Activated naive CD8-positive, alpha-beta T cell treated with anti-CD3 and anti-CD28 coated beads, Interleukin-2, amount 50 U/mL, for 16 hours (primary cell): ENCODE measurements at regions not wholly inside any gene's neighbourhood (a gene's known extent, or its start where the extent isn't known, plus 50 kb on each side); places are given as distances from the start of the nearest gene placed in this dataset.

Experiments used
- DNase-seq: peaks from one replicate; pipeline ENCODE4 v3.0.0-alpha.2; 2020; ENCODE audit warnings: low read depth, low spot score

DNA sequence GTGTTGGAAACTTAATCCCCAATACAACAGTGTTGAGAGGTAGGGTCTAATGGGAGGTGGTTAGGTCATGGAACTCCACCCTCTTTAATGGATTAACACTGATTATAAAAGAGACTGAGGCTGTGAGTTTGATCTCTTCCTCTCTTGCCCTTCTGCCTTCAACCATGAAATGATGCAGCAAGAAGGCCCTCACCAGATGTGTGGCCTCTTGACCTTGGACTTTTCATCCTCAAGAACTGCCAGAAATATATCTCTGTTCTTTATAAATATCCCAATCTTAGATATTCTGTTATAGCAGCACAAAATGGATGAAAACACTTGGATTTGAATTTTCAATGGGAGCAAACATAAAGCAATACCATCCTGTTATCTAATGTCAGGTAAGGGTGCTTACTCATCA lies 67.6 kb downstream of the NMUR2 start:
- no peak for DNase-seq

DNA sequence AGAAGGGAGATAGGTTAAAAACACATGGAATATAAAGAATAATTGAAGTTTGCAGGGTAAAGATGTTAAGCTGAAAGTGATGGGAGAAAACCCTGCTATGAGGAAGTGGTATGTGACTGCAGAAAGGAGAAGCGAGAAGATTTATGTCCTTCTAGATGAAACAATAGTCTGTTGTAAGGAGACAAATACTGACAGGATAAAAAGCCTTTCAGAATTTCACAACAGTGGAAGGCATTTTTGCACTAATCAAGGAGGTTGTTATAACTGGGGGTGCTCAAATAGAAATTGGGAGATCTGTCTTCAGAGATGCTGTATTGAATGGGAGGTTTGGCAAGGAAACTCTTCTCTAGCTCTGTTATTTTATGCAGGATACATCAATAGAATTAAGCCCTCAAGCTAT lies 69.6 kb downstream of the NMUR2 start:
- no peak for DNase-seq

DNA sequence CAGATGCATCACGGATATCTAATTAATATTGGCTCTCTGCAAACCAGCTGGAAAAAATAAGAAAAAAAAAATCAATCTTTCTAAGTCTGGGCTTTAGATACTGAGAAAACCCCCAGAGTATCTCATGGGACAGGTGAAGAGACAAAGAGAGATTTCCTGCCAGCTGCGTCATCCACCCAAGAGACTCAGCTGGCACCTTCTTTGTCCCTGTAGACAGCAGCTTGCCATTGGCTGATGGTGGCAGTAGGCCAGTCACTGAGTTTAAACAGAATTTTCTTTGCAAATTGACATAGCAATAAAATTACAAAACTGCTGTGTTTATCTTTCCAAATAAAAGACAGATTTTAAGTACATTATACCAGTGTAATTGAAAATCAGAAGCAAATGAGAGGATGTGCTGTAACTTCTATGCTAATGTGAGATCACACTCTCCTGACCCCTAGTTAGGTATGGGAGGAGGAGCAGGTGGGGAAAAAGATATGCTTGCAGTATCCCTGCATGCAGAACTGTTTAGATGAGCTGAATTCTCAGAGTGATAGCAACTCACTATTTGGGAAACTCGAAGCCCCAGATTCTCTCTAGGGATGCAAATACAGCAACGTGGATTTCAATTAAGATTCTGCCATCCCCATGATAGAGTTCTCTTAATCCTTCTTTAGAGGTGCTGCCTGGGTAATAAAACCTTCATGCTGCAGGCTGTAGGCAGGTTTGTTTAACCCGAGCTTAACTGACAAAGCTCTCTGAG lies 72.2 kb downstream of the NMUR2 start:
- DNase-seq: no peak

DNA sequence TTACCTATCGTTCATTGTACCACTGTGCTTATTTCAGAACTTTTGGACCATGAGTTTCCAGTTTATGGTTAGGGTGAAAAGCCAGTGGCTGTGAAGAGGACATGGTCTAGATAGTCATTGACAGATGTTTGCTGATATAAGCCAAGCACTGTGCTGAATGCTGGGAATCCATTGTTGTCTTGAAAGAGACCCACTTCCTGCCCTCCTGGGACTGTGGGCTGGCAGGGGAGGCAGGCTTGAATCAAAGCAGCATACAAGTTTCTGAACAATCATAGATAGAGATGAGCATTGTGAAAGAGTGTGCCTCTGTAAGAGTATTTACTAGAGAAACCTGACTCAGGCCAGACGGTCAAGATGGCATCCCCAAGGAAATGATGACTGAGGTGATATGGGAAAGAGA lies 73.4 kb downstream of the NMUR2 start:
- DNase-seq: no peak

DNA sequence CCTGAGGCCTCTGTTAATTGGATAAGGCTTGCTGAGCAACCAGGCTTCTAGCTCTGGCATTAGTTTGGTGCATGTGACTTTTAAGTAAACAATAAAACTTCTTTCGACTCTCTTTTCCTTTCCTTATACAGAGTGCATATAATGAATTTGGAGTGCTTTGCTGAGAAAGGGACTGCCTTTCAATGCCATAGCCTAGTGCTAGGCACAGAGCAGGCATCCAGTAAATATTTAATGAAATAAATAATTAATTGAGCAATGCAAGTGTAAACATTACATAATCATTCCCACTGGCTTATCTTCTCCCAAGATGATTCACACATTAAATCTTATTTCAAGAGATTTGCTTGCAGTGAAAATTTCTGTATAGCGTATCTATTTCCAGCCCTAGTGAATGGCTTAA lies 74.1 kb downstream of the NMUR2 start:
- no peak for DNase-seq

DNA sequence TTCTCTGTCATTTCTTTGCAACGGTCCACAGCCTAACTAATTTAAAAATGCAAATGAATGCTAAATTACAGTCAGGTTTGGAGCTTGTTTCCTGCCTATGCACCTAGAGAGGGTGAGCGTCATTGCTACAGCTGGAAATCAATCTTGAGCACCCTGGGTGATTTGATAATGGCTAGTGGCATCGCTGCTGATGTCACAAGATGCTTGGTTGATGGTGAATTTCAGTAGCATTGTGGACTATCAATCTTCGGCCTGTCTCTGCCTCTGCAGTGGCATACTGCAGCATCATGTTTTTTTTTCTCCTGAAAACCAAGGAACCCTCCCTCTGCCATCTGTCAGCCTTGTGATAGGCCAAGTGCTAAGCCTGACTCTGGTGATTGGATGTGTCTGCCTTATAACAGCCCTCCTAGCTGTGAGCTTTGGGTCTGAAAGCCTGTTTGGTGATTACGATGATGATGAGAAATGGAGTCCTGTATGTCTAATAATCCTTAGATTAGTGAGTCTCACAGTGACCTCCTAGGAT lies 75.3 kb downstream of the NMUR2 start:
- no peak for DNase-seq

DNA sequence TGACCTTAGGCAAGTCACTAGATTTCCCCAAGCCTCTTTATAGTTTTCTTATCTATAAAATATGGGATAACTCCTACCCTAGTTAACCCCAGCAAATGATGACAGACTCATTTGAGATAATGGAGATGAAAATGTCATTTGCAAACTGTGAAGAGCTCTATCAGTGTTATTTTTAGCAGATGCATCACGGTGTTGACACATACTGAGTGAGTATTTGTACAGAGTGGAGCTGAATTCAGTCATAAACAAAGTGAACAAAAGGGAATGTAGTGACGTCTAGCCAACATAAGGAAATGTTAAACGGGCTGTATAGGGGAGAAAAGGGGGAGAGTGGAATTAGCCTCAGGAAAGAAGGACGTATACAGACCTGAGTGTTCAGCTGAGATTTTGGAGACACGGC lies 75.9 kb downstream of the NMUR2 start:
- no peak for DNase-seq

DNA sequence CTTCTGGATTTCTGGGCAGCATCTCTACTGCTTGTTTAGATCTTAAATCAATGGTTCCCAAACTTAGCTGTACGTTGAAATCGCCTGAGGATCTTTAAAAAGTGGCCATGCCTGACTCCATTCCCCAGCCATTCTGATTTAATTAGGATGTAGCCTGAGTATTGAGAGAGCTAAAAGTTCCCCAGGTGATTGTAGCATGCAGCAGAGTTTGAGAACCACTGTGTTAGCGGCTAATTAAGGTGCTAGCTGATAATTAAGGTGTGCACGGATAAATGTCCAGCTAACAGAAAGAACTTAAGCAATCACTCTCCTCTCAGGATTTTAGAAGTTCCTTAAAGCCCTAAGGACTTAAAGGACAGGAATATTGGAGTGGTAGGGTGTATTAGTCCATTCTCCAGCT lies 89.1 kb downstream of the NMUR2 start:
- no peak for DNase-seq

DNA sequence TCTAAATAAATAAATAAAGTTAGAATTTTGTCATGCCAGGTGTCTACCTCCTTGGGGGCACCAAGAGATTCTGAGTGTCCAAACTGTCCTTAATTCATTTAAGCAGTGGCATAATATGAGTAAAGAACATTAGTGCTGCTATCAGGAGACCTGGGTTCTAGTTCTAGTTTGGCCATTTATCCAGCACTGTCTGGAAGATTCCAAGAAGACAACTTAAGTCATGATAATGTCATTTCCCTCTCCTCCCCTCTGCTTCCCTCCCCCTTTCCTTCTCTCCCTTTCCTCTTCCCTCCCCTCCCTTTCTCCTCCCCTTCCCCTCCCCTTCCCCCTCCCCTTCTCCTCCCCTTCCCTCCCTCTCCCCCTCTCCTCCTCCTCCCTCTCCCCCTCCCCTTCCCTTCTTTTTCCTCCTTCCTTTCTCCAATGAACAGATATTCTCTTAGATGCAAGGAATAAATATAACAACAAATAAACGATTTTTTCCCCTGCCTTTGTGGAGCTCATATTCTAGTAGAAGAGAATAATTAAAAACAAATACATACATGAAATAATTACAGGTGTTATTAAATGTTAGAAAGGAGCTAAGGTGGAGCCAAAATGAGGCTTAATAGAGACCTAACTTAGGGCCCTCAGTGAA lies 90.8 kb downstream of the NMUR2 start:
- no peak for DNase-seq

DNA sequence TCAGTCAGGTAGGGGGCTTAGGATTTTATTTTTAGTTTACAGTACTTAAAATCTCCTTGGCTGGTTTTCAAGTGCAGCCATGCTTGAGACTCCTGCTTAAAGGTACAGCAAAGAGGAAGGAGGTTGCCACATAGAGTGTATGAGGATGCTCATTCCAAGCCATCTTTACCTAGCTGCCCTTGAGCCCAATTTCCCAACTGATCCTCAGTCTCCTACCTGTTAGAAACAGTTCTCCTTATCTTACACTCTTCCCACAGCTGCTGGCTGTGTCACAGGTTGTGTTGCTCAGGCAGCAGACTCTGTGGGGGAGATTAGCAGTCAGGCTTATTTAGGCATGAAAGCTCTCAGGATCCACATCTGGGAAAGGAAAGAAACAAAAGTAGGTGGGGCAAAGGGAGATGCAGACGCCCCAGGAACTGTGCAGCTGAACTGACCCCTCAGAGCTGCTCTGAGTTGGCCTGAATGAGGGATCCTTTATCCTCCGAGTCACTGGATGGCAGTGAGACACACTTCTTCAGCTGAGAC lies 95.1 kb downstream of the NMUR2 start:
- no peak for DNase-seq

DNA sequence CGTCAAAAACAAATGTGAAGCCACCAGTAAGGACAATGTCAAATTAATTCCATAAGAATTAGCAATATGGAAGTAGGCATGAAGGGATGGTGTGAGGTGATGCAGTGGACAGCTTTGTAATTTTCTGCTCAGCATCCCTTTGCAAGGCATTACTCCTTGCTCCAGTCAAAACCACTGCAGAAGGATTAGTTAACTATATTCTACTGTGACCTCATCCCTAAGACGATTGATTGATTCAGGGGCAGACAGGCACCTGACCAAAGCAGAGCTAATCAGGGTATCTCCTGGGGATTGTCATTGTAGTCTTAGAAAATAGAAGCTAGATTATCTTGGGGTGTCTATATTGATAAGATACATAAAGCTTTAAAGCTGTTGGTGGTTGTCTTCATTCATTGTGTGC lies 98.7 kb downstream of the NMUR2 start:
- no peak for DNase-seq

DNA sequence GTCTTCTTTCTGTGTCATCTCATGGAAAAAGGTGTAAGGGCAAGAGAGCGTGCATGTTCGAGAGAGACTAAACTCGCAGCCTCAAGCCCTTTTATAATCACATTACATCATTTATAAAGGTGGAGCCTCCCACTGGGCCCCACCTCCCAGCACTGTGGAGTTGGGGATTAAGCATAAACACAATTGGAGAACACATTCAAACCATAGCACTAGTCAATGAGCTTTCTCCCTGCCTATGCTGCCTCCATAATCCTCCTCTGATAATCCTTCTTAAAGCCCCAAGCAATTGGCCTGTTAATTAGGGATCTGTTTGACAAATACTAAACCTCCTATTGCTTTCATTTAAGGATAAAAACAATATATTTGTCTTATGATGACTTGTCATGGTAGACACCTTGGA lies 99.6 kb downstream of the NMUR2 start:
- no peak for DNase-seq

DNA sequence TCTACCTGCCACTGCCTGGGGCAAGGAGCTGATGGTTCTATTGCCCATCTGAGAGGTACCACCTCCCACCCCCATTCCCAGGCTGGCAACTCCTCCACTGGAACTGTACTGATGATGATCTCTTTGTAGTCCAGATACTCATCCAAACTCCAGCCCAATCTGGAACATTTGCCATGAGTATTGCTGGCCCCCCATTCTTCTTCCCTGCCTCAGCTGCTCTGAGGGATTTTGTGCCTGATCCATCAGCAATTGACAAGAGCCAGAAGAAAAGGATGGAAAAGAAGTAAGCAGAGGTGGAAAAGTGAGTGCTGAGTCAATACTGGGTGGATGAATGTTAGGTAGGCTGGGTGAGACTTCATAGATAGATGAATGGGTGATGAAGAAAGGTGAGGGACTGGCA lies 101.2 kb downstream of the NMUR2 start:
- no peak for DNase-seq

DNA sequence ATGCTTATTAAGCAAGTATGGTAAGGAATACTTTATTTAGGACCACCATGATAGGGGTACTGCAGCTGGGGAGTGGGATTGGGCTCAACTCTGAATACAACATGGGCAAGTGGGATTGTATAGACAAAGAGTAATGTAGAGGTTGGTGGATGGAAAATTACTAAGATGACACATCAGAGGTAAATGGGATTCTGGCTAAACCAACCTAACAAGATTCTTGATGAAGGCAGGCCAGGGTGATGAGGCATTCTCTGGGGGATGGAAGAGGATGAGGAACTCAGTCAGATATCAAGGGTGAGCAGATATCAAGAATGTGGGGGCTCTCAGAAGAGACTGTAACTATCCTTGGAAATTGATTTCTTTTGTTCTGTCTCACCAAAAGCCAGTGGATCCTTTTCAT lies 107.2 kb downstream of the NMUR2 start:
- DNase-seq: no peak

DNA sequence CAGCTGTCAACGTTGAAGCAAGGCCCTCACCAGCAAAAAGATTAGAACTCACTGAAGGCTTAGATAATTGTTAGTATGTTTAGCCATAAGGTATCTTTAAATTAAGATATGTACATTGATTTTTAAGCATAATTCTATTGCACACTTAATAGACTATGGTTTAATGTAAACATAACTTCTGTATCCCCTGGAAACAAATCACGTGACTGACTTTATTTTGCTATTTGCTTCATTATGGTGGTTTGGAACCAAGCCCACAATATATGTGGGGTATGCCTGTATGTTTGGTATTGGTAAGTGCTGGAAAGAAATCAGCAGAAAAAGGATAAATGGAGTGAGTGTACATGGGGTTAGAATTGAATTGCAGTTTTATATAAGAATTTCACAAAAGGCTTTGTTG lies 111.9 kb downstream of the NMUR2 start:
- no peak for DNase-seq

DNA sequence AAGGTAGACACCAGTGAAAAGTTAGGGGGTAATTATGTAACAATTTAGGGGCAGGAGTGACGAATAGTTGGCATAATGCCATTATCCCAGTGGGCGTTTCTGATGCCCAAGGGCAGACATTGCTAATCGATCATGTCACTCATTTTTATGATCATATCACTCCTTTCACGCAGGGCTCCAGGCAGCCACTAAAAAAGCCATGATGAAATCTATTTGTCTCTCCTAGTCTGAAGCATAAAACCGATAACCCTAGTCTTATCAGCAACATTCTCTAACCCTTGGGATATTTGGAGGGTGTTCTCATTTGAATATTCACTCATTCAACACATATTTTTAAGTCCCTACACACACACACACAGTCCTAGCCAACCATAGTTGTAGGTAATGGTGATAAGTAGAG lies 114.9 kb downstream of the NMUR2 start:
- no peak for DNase-seq

DNA sequence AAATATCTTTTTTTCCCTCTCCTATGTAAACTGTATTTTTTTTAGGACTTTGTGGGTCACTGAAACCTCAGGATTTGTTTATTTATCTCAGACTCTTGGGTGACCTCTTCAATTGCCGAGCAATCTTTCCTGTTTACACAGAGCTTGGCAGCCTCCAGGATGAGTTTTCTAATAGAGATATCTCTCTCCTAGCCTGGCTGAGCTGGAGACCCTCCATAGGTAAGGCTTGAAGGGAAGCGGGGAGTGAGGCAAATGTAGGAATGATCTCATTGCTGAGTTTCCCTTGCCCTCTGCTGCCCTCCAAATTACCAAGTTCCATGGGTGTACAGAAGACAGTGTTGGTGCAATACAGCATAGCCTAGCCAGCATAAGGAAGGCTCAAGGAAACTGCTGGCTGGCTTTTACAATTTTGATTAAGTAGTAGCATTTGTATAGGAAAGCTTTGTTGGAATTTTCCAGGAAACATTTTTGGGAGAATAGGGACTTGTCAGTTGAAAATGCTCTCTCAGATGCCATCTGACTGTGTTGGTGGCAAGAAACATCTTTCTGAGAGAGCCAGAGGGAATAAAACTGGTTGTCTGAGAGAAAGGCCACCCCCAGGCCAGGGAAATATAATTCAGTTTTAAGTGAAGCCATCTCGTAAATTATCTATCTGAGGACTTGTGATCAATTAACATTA lies 116.0 kb downstream of the NMUR2 start:
- no peak for DNase-seq

DNA sequence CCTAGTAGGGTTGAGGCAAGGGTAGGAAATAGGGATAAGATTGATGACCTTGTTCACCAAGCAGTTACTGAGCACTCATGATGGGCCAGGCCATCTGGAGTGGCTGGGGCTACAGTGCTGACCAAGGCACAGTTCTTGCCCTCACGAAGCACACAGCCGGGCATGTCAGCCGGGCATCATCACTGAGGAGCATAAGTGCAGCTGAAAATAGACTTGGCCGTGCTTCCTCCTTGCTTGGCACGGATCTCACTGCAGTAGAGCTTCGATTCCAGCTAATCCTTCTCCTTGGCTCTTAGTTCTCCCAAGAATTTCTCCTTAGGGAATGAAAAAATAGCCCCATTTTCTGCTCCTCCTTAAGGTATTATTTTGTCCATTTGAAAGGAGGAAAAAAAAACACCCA lies 116.6 kb downstream of the NMUR2 start:
- no peak for DNase-seq

DNA sequence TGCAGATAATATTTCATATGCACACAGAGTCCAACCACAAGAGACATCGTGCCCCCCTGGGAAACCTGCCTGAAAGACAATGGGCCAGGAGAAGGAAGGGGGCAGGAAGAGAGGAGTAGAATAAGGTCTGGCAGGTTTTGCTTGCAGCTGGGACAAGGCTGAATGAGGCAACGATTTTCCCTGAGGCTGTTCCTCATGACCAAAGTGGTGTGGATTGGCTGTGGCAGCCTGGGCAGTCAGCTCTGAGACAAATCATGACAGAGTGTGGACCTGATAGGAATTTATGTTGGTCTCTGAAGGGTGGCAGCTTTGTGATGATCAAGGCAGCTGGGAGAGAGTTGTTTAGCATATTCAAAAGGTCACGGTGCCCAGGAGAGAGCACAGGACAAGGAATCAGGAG lies 119.3 kb downstream of the NMUR2 start:
- DNase-seq: no peak

DNA sequence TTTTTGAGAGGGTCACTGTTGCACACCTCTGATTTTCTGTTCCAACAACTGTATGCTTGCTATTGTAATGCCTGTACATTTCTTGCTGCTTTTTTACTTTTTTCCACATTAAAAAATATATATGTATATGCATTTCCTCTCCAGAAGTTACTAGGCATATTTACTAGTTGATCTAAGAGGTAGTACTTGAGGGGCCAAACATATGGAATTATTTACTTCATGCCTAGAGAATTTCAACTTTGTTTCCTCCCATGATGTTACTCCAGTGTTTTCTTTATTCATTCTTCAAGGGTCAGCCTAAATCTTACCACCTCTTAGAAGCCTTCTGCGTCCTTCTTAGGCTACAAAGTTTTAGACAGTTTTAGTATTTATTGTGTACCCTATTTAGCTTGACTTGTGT lies 122.7 kb downstream of the NMUR2 start:
- no peak for DNase-seq

DNA sequence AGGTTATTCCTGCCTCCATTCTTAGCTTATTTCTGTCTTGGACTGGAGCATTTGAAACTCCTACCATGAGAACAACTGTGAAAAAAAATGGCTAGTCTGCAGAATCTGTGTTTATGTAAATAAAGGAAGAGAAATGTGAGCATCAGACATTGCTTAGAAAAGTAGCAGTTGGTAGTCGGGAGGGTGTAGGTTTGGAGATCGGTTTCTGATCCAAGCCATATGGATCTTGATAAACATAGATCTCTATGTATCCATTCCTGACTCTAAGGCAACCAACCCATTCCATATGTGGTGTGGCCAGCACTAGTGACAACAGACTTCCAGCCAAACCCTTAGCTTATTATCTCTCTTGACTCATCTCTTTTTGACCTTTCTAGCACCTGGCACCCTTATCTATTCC lies 127.1 kb downstream of the NMUR2 start:
- DNase-seq: no peak

DNA sequence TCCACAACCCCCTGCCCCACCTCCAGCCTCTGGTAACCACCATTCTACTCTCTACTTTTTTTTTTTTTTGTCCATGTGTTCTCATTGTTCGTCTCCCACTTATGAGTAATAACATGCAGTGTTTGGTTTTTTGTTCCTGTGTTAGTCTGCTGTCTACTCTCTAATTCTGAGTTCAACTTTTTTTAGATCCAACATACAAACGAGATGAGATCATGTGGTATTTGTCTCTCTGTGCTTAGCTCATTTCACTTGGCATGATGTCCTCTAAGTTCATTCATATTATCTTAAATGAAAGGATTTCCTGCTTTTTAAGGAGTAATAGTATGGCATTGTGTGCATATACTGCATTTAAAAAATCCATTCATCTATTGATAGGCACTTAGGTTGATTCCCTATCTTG lies 130.9 kb downstream of the NMUR2 start:
- no peak for DNase-seq

DNA sequence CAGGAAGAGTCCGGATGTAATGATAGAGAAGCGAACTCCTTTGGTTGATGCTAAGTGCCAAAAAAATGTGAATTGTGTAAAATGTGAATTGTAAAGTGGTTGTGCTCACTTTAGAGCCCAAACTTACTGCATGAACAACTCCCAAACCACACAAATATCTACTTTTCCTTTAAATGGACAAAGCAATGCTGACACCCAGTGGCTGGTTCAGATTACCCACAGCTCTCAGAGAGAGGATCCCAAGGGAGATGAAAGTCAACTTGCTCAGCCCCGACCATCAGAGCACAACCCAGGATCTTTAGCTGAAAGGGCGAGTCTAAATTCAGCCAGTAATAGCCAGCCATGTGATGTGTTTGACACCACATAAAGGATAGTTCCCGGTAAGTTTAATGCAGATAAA lies 133.7 kb downstream of the NMUR2 start:
- no peak for DNase-seq
